Activated T-helper 1 cell treated with Interleukin-2 at 50 U/mL for 16 hours (primary cell): ENCODE measurements at regions not wholly inside any gene's neighbourhood (a gene's known extent, or its start where the extent isn't known, plus 50 kb on each side); places are given as distances from the start of the nearest gene placed in this dataset.
"Not testable (repeated sequence)": the region's sequence is repeated elsewhere in the genome, so short reads cannot be mapped to it uniquely, and the experiment has no call there.

Experiments used
- DNase-seq: peaks from one replicate; pipeline ENCODE4 v3.0.0-alpha.2; 2020; ENCODE audit warnings: low read depth

GRCh38 chr5:176060472-176061268 lies 92.6 kb upstream of the THOC3 start:
- not testable (repeated sequence) for DNase-seq

- not testable (repeated sequence) for DNase-seq
Measured at GRCh38 chr5:176061269-176061622, 93.1 kb upstream of the THOC3 start.

GRCh38 chr5:176061660-176062059 lies 93.5 kb upstream of the THOC3 start:
- DNase-seq = not testable (repeated sequence)

DNA sequence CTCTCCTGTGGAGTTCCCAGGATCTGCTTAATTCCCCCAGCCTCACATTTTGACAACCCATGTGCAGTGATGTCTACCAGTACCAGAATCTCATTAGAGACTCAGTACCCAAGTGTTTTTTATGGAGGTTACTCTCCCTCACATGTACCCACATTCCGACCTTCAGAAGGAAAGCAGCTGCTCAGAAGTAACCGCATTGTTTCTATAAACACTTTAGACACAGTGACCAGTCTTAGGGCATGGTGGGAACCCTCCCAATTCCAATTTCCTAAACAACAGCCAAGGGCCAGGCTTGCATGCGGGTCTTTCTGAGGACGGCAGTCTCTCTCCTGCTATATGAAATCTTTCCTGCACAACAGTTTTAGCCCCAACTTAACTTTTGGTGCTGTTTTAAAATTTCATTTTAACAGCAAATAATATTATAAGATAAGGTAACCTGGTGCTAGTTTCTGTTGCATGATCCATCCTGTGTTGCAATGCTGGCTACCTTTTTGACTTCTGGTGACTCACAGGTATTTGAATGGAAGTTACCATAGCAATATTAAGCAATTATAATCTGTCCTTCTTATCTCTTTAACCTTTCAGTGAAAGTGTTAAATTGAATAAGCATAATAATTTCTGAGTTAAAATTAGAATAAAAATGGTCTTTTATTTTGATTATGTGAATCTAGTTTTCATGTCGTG lies 98.3 kb upstream of the THOC3 start:
- not testable (repeated sequence) for DNase-seq

DNA sequence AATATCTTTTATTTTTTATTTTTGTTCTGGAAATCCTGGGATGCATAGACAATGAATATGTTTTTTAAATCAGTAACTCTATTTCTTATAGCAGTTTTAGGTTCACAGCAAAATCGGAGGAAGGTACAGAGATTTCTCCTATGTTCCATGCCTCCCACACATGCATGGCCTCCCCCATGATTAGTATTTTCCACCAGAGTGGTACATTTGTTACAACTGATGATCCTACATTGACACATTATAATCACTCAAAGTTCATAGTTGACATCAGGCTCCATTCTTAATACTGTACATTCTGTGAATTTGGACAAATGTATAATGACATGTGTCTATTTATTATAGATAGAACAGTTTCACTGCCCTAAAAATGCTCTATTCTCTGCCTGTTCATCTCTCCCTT lies 99.0 kb upstream of the THOC3 start:
- DNase-seq = not testable (repeated sequence)

DNA sequence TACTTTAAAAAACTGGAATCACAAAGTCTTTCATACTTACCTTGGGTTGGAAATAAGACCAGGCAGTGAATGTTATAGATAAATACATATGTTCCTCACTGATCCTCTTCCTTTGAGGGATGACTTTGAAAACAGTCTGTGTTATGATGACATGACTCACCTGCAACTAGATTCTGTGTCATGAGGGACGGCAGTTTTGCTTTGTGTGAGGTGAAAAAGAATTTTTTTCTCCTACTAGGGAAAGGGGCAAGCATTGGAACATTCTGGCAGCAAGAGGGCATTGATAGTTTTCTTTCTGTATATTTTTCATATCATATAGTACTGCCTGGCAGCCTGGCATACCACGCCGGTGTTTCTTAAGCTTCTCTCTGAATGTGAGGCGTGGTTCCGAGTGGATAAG lies 99.8 kb upstream of the THOC3 start:
- DNase-seq = not testable (repeated sequence)

- not testable (repeated sequence) for DNase-seq
Measured at GRCh38 chr5:176073996-176074571, 106.0 kb upstream of the THOC3 start.

GRCh38 chr5:176083717-176084116 lies 115.6 kb upstream of the THOC3 start:
- DNase-seq = not testable (repeated sequence)

DNA sequence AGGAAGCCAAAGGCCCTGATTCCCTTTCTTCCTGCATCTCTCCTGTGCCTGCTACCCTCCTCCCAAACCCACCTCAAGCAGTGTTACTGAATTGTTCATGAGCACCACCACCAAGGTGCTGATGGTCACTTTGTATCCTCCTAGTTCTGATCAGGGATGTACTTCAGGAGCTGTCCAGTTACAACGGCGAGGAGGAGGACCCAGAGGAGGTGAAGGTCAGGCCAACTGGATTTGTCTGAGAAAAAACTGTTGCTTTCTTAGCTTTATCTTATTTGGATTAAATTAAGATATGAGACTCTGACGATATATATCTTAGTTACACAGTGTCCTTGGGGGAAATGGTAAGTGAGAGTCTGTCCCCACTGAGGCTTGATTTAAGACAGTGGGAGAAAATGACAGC lies 135.0 kb upstream of the THOC3 start:
- DNase-seq = not testable (repeated sequence)

DNA sequence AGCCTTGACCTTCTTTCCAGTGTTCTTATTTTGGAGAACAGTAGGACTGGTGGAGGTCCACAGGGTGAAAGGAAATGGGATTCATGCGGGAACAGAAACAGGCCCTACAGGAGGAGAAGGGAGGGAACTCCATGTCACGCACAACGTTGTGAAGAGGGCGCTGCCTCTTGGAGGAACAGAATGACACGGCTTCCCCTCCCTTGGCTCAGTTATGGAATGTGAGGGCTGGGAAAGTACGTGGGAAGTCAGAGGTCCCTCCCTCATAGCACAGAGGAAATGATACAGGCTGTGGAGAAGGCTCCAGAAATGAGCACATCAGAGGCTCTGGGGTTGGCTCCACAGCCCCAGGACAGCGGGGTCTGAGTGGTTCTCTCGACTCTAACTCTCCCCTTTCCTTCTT lies 125.3 kb upstream of the SIMC1 start:
- DNase-seq = not testable (repeated sequence)

- DNase-seq = not testable (repeated sequence)
Measured at GRCh38 chr5:176113673-176114335, 124.4 kb upstream of the SIMC1 start.

DNA sequence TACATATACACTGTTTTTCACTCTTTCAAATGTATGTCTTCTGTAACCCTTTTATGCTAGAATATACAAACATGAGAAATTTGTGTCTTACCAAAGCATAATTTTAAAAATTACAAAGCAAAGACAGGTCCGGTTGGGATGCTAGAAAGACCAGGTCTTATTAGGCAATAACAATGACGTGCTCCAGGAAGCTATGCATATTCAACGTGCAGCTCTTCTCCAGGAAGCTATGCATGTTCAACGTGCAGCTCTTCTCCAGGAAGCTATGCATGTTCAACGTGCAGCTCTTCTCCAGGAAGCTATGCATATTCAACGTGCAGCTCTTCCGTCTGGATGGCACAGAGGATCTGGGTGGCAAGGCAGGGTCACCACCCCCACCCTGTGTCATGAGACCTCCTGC lies 123.4 kb upstream of the SIMC1 start:
- DNase-seq = not testable (repeated sequence)

DNA sequence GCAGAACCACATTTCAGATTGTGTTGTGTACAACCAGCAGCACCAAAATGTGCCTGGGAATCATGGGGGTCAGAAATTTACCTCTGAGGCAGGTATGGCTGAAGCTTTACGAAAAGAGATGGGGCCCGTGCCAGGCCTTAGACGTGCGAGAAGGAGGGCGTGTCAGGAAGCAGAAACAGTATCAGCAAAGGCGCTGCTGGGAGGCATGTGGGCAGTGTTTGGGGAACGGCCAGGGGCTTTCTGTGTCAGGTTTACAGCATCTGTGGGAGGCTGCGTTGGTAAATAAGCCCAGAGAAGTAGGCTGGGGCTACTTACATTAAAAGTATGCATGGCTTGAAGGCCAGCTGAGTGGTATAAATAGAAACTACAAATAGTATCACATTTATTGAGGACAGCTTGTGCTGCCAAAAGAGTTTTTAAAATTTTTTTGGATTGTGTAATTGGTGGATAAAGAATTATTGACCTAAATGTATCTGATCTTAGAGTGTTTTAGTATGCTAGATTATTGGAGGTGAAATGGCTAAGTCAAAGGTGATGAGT lies 120.5 kb upstream of the SIMC1 start:
- not testable (repeated sequence) for DNase-seq

DNA sequence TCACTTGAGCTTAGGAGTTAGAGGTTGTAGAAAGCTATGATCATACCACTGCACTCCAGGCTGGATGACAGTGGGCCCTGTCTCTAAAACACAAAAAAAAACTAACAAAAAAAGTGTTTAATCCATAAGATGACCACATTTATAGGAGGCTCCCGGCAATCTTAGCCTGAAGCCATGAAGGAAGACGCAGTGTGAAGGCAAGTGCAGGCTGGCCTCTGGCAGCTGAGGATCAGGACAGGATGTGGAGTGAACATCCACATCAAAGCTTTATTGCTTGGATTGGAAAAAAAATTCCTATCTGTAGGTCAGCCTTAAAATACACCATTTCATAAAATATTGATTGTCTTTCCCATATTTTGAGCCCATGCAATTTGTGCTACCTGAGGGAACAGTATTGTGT lies 115.9 kb upstream of the SIMC1 start:
- DNase-seq = not testable (repeated sequence)

DNA sequence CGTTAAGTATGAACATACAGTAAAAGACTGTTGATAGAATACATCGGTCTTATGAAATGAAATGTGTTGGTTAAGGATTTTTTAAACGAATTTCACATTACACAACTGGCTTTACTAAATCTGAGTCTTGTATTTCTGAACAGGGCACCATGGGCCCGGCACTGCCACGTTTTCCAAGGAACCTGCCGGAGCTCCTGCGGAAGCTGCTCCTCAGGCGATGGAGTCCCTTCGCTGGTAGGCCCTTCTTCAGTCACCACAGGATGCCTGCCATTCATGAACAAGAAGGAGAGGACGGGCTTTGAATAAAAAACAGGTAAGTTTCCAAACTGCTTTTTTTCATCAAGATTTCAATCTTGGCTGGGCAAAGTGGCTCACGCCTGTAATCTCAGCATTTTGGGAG lies 114.1 kb upstream of the SIMC1 start:
- DNase-seq = not testable (repeated sequence)

- no peak for DNase-seq
Measured at GRCh38 chr5:176131771-176132170, 106.5 kb upstream of the SIMC1 start.

DNA sequence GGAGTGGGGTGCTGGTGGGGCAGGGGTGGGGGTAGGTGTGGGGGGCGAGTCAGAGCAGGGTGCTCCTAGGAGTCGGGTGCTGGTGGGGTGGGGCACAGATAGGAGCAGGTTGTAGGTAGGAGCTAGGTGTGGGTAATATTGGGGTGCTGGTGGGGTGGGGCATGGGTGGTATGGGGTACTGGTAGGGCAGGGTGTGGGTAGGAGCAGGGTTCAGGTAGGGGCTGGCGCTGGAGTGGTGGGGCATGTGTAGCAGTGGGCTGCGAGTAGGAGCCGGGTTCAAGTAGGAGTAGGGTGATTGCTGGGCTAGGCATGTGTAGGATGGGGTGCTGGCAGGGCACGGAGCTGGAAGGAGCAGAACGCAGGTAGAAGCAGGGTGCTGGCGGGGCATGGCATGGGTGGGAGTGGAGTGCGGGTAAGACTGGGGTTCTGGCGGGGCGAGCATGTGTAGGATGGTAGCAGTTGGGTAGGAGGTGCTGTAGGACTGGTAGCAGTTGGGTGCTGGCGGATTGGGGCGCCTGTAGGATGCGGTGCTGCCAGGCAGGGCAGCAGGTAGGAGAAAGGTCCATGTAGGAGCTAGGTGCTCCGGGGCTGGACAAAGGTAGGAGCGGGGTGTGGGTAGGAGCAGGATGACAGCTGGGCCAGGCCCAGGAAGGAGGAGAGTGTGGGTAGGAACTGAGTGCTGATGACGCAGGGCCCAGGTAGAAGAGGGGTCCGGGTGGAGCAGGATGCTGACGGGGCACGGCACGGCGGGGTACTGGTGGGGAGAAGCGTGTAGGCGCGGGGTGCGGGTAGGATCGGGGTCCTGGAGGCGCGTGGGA lies 105.5 kb upstream of the SIMC1 start:
- DNase-seq = no peak

DNA sequence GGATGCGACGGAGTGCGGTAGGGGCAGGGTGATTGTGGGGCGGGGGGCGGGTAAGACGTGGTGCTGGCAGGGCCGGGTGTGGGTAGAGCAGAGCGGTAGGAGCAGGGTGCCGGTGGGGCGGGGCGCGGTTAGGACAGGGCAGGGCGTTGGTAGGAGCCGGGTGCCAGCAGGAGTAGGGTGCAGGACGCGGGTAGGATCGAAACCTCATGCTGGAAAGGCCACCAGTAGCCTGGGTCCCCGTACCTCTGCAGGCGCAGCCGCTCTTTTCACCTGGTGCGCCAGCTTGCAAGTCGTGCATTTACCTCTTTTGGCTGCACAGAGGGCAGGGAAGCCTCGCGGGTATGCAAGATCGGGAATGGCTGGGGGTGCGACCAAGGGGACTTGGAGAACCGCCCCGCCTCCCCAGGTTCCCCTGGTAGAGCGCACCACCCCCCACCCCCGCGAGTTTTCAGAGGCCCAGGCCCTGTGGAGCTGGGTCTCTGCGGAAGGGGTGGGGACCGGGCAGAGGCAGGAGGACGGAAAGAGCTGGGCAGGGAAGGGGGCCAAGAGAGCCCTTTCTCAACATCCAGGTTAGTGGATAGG lies 104.8 kb upstream of the SIMC1 start:
- no peak for DNase-seq

DNA sequence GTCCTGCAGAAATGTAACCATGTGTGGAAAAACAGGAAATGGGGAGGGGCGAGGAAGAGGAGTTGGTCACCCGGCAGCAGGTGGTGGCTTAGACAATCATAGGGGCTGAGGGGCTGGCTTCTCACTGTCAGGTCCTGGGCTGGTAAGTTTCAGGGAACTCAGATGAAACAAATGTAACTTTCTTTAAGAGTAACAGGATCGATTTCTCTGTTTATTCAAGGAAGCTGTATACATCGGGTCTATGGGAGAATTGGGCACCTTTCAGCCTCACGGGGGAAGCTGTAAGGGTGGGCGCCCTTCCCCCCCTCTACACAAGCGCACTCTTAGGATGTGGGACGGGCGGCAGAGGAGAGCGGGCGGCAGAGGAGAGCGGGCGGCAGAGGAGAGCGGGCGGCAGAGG lies 104.3 kb upstream of the SIMC1 start:
- no peak for DNase-seq

DNA sequence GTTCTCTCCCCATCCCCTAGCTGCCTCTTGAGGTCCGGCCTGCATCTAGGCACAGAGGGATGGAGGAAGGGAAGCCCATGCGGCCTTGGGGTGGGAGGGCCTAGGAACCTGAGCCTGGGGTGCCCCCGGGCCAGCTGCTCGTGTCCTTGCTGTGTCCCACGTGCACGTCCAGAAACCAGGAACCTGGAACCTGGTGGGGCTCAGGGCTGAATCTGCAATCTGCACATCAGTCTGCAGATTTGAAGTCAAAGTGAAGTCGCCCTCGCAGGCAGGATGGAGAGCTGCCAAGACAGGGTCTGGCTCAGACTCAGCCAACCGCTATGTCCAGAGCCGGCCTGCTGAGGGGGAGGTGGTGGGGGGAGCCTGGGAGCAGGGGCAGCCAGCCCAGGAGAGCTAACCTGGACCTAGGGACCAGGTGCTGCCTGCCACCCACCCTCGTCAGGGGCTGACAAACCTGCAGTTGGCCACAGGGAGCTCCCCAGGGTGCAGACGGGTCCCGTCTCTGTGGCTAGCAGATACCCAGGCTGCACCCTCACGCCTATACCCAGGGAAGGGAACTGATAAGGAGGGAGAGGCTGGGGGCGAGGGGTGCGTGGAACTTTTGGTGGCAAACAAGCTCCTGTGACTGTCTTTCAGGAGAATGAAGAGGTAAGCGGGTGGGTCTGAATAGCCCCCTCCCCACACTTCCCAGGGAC lies 103.5 kb upstream of the SIMC1 start:
- no peak for DNase-seq
